Ovary (tissue), 7 donors: ENCODE measurements at regions not wholly inside any gene's neighbourhood (a gene's known extent, or its start where the extent isn't known, plus 50 kb on each side); places are given as distances from the start of the nearest gene placed in this dataset.

Source experiments
- DNase-seq, 5 donors: peaks; one replicate each; pipeline ENCODE4 v3.0.0-alpha.2; 2019 to 2020
- H3K27ac ChIP-seq, 2 donors: fragments of 200-600 bp; one replicate each; pipeline versions ENCODE4 v1.5.1 to v1.8.0; 2019 to 2022
- H3K27me3 ChIP-seq: fragments of 200-600 bp; one replicate; pipeline ENCODE4 v1.8.0; 2022
- H3K36me3 ChIP-seq: fragments of 200-600 bp; sonication (generic); one replicate; pipeline ENCODE4 v1.5.1; 2019
- H3K4me1 ChIP-seq: one replicate; pipeline ENCODE4 v1.8.1; 2013; ENCODE audit warnings: mild to moderate bottlenecking, moderate library complexity; ENCODE audit not compliant: insufficient read depth
- H3K4me3 ChIP-seq: fragments of 200-600 bp; sonication (generic); one replicate; pipeline ENCODE4 v1.5.1; 2017
- H3K9me3 ChIP-seq, 2 donors: fragments of 200-600 bp in 1 of 2; sonication (generic) in 1 of 2; one replicate each; pipeline versions ENCODE4 v1.5.1 to v1.8.1; 2013 to 2019; ENCODE audit warnings: mild to moderate bottlenecking in 1 of 2, moderate library complexity in 1 of 2
- EP300 ChIP-seq: sonication (generic); formaldehyde crosslinking; IDR thresholded peaks from one replicate; pipeline ENCODE4 v1.6.1; 2017; ENCODE audit warnings: antibody characterized with exemption
- POLR2A ChIP-seq: fragments of 450-650 bp; IDR thresholded peaks from one replicate; pipeline ENCODE4 v1.6.1; 2017; ENCODE audit warnings: antibody characterized with exemption, mild to moderate bottlenecking, moderate library complexity
- WGBS, 3 donors: extraction: QIAGEN DNeasy Blood & Tissue Kit in 1 of 3; methylation state at CpG; one replicate each; pipeline versions ENCODE4 v1.1.5 to v1.1.7; 2013 to 2017; 5-methylcytosine and 5-hydroxymethylcytosine counted together
- intact Hi-C, 4 donors: fragments of 100-400 bp; cut with DNase I; formaldehyde crosslinking; loops; one replicate each; pipeline versions ENCODE4 v1.11.0 to v1.15.1; 2022 to 2023
- TF ChIP-seq, protein P1 (sequence below), 3 donors: fragments of 450-650 bp in 2 of 3; fragments of 200-600 bp in 1 of 3; IDR thresholded peaks; one replicate each; pipeline versions ENCODE4 v1.5.1 to v1.8.0; 2016 to 2022; ENCODE audit warnings: antibody characterized with exemption in 3 of 3, mild to moderate bottlenecking in 1 of 3
- donor health status: DM: no; HTN: no; CAD: no; lungs with moderate emphysema.
- donor health status: DM: no; HTN: no; CAD: no.
- donor health status: Bipolar disorder and iron deficiency.
- donor health status: DM: no; HTN: no; CAD: no.
- donor health status: DM: yes; HTN: yes; CAD: no.

DNA sequence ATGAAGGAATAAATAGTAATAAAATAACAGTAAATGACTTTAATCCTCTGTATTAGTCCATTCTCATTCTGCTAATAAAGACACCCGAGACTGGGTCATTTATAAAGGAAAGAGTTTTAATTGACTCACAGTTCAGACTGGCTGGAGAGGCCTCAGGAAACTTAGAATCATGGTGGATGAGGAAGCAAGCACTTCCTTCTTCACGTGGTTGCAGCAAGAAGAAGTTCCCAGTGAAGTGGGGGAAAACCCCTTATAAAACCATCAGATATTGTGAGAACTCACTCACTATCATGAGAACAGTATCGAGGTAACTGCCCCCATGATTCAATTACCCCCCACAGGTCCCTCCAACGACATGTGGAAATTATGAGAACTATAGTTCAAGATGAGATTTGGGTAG lies 727.9 kb upstream of the LINC00305 start:
- TF ChIP-seq EP300 (no peak), POLR2A (no peak)
- TF ChIP-seq, protein P1, sequence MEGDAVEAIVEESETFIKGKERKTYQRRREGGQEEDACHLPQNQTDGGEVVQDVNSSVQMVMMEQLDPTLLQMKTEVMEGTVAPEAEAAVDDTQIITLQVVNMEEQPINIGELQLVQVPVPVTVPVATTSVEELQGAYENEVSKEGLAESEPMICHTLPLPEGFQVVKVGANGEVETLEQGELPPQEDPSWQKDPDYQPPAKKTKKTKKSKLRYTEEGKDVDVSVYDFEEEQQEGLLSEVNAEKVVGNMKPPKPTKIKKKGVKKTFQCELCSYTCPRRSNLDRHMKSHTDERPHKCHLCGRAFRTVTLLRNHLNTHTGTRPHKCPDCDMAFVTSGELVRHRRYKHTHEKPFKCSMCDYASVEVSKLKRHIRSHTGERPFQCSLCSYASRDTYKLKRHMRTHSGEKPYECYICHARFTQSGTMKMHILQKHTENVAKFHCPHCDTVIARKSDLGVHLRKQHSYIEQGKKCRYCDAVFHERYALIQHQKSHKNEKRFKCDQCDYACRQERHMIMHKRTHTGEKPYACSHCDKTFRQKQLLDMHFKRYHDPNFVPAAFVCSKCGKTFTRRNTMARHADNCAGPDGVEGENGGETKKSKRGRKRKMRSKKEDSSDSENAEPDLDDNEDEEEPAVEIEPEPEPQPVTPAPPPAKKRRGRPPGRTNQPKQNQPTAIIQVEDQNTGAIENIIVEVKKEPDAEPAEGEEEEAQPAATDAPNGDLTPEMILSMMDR (IDR thresholded peaks at IDR 0.05) = no peak
- DNase-seq = no peak
- Histone ChIP-seq H3K9me3 (no peaks in the 10 kb centered on the region), H3K4me1 (no peaks in the 10 kb centered on the region), H3K27ac (no peak overlapping the region), H3K4me3 (no peak overlapping the region), H3K27me3 (no peaks in the 10 kb centered on the region), H3K36me3 (no peaks in the 10 kb centered on the region)
- intact Hi-C loops = no loop called here
- 88 to 93% (median 91%) methylated on average over 4 of the region's 4 CpGs for WGBS, 3 donors

DNA sequence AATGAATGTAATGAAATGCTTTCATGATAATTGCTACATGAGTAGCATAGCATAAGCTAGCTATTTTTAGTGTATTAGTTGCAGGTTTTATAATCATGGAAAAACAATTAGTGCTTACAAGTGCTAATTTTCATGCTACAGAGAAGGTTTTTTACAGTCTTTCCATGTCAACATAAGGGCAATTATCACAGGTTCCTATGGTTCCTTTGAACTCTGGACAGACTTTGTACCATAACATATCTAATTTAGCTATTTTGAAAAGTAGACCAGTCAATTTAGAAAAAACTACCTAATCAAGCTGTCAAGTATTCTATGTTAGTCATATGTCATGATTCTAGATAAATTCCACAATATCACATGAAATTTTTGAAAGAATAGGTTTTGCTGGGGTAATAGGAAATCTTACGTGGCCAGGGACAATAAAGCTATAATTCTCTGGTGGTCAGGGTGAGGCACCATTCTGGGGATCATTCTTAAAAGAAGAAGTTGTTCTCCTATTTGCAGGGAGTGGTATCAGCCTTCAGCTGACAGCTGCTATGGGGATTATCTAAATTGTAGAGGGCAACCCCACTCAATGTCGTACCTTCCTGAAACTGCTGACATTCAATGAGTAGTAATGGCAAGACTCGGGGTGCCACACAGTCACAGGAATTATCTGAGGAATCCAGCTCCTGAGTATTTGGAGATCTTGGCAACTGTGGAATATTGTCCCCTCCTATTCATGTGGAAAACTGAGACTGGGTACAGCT lies 724.0 kb upstream of the LINC00305 start:
- no peaks in the 10 kb centered on the region for H3K4me1 ChIP-seq
- intact Hi-C loops = no loop called here
- no peak for DNase-seq
- no peaks in the 10 kb centered on the region for H3K36me3 ChIP-seq
- H3K4me3 ChIP-seq = no peak overlapping the region
- no peaks in the 10 kb centered on the region for H3K27me3 ChIP-seq
- no peaks in the 10 kb centered on the region for H3K9me3 ChIP-seq
- WGBS, 3 donors = 82 to 89% (median 86%) methylated on average over 3 of the region's 3 CpGs
- no peak overlapping the region for H3K27ac ChIP-seq
- no peak for TF ChIP-seq POLR2A
- no peak for TF ChIP-seq EP300
- TF ChIP-seq, protein P1 (IDR thresholded peaks at IDR 0.05) = no peak

DNA sequence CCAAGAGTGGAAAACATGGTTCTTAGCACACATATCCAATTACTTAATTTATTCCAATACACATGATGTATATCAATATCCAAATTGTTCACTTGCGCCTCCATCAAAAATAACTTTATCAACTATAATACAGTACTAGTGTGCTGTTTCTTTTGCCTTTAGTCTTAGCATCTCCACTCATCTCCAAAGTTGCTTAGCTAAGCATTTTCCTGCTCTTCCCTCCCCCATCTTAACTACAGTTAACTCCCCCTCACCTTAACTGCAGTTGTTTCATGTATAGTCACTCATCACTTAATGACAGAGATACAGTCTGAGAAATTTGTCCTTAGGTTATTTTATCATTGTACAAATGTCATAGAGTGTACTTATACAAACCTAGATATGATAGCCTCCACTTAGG lies 705.2 kb upstream of the LINC00305 start:
- Histone ChIP-seq H3K4me3 (no peak overlapping the region), H3K27ac (no peak overlapping the region), H3K27me3 (no peaks in the 10 kb centered on the region), H3K4me1 (no peaks in the 10 kb centered on the region), H3K9me3 (no peaks in the 10 kb centered on the region), H3K36me3 (no peaks in the 10 kb centered on the region)
- no peak for TF ChIP-seq POLR2A
- no peak for TF ChIP-seq EP300
- TF ChIP-seq, protein P1 (IDR thresholded peaks at IDR 0.05) = no peak
- intact Hi-C loops = no loop called here
- 66 to 100% (median 97%) methylated on average over 1 of the region's 1 CpG for WGBS, 3 donors
- no peak for DNase-seq

DNA sequence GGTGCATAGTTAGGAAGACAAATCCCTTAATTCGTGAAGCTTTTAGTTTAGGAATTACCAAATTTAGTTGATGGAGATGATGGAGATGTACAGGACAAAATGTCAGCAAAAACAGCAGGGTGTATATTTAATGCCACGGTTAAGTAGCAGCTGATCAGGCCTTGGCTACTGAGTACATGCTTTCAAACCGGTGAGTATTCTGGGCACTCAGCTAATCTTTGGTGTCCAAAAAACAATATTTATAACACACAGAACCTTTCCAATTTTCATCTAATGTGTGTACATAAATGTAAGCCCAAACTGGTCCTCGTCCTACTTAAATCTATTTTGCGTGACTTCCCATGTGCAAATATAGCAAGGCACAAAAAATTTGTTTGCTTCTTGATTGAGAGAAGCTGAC lies 703.4 kb upstream of the LINC00305 start:
- TF ChIP-seq EP300 = no peak
- TF ChIP-seq, protein P1 (IDR thresholded peaks at IDR 0.05) = no peak
- TF ChIP-seq POLR2A = no peak
- Histone ChIP-seq H3K36me3 (no peaks in the 10 kb centered on the region), H3K27me3 (no peaks in the 10 kb centered on the region), H3K27ac (no peak overlapping the region), H3K4me3 (no peak overlapping the region), H3K9me3 (no peaks in the 10 kb centered on the region), H3K4me1 (no peaks in the 10 kb centered on the region)
- no peak for DNase-seq
- WGBS, 3 donors = 41 to 66% (median 59%) methylated on average over 5 of the region's 5 CpGs
- intact Hi-C loops = no loop called here
